Erythroblast (primary cell): ENCODE measurements at regions not wholly inside any gene's neighbourhood (a gene's known extent, or its start where the extent isn't known, plus 50 kb on each side); places are given as distances from the start of the nearest gene placed in this dataset.

Experiments used
- GATA1 ChIP-seq: IDR thresholded peaks from 2 replicates; pipeline ENCODE4 v1.6.1; 2011; ENCODE audit warnings: low read depth, mild to moderate bottlenecking, control low read depth, low read length, moderate library complexity
- POLR2A ChIP-seq: IDR thresholded peaks from 2 replicates; pipeline ENCODE4 v1.6.1; 2011; ENCODE audit warnings: mild to moderate bottlenecking, low read length

GRCh38 chr15:46129145-46129544, 494.3 kb downstream of the SQOR start:
- no peak for TF ChIP-seq POLR2A
- no peak for TF ChIP-seq GATA1
